Midbrain (tissue), 1 donor: ENCODE measurements at regions not wholly inside any gene's neighbourhood (a gene's known extent, or its start where the extent isn't known, plus 50 kb on each side); places are given as distances from the start of the nearest gene placed in this dataset.
"Not testable (repeated sequence)": the region's sequence is repeated elsewhere in the genome, so short reads cannot be mapped to it uniquely, and the experiment has no call there.

Experiments used
- DNase-seq: peaks from one replicate; lab custom pipeline; 2025; lab: John Stamatoyannopoulos, UW

DNA sequence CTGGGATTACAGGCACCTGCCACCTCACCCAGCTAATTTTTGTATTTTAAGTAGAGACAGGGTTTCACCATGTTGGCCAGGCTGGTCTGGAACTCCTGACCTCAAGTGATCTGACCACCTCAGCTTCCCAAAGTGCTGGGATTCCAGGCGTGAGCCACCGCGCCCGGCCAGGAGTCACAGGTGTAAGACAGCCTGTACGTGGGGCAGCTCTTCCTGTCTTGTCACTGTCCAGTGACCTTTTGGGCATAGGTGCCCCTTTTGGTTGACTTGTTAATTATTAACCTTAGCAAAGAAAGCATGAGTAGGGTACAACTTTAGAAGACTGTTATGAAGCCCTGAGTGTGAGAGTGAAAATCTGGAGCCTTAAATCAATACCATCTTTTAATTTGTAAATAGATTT lies 703.7 kb upstream of the SOX11 start:
- DNase-seq, result not testable (repeated sequence)

DNA sequence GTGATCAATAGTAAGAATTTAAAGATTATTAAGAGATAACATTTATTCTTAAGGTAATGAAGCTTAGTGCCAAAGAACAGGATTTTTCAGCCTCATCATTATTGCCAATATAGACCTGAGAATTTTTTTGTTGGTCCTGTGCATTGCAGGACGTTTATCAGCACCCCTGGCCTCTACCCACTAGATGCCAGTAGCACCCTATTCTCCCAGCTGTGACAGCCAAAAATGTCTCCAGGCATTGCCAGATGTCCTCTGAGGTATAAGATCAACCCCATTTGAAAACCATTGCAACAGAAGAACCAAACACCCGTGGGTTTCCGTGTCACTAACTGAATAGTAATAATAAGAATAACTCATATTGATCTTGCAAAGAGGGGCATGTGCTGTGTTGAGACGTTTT lies 700.0 kb upstream of the SOX11 start:
- no peak for DNase-seq

DNA sequence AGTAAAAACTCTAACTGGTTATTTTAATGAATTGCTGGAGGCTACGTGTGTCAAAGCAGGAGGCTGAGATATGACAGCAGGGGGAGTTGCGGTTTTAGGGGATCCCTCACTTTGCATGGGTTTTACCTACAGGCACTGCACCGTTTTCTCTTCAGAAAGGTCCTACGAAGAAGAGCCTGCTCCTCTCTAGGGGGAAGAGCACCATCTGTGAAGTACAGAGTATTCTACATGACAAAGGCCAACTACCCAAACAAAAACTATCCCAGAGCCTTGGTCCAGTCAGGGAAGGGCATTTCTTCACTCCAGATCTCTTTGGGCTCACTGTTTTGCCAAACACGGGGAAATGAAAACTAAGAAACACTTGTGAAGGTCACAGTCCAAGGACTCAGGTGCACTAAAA lies 696.7 kb upstream of the SOX11 start:
- DNase-seq, result no peak

DNA sequence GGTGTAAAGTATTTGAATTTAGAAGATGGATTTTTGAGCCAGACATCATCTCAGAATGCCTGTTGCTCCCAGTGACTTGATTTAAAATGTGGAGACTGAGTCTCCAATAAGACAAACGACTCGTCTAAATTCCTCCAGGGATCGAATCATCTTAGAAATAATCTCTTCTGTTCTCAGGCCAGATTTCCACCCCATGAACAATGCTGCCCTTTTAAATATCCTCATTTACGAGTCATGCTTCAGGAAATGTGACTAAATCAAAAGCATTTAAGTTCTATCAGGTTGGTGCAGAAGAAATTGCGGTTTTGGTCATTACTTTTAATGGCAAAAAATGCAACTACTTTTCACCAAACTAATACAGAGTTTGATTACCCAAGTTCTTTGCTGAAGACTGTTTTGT lies 684.6 kb upstream of the SOX11 start:
- DNase-seq, result no peak

DNA sequence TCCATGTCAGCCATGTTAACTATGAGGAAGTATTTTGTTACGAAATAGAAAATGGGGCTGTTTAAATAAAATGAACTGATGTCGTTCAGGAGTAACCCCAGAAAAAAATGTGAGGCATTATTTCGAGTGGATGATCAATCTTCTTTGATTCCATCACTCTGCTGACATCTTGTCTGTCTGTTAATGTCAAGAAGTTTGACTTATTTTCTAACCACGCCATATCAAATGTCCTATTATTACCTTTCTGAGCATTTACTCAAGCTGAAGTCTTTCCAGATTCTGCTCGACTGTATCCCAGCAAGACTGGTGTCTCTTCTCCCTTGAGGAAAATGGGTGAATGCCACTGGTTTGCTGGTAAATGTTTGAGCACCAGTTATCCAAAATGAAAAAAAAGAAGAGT lies 672.9 kb upstream of the SOX11 start:
- DNase-seq, result no peak

DNA sequence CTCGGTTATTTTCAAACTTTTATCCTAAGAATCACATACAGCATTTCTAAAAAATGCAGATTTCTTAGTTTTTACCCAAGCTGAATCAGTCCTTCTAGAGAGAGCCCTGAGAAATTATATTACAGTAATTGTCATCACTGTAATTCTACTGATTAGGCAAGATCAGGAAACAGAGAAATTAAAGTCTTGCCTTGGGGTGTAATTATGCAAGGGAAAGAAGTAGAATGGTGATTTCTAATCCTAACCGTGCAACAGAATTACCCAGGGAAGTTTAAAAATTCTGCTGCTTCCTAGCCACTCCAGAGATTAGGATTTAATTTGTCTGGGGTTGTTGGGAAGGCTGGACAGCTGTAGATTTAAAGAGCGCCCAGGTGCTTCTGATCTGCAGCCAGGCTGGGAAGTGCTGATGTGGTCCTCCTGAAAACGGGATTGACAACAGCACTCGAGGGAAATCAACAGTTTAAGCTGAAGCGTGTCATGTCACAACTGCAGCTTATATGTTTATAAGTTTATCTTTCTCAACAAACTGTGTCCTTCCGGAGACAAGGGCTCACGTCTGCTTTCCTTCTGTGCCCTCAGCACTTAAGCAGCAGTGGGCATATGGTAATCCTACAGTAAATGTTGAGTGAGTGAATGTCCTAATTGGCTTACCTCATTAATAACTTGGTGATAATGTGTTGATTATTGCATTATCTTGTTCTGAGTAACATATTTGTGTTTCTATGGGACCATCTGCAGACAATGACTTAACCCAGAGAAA lies 671.9 kb upstream of the SOX11 start:
- DNase-seq, result no peak

DNA sequence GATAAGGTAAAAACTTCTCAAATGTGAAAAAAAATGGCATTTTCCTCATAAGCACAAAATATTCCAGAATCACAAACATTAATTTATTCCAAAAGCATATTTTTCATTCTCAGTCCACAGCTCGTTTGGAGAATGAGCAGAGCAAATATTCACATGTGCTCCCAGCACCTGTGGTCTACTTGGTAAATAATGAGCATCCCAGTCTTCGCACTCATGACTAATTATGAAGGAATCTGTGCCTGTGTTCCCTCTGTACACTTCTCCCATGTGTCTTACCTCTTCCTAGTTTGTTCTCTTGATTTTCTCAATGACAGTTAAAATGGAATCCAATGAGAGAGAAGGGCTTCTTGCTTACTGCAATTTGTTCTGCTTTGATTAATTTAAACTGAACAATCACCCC lies 671.0 kb upstream of the SOX11 start:
- DNase-seq, result no peak

DNA sequence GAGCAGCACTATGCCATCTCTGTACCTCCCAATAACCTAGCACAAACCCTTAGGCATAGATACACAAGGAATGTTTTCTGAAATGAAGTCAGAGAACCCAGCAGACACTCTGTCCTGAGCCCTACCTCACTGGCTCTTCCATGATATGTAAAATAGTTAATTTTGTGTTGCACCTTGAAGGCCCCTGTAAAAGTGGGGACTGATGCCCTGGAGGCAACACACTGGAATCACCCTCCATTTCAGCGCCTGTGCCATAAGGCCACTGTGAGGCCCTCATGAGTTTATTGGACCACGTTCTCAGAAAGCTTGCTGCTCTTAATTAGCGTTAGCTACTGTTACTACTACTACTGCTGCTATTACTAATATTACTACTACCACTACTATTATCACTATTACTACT lies 670.1 kb upstream of the SOX11 start:
- DNase-seq, result no peak

DNA sequence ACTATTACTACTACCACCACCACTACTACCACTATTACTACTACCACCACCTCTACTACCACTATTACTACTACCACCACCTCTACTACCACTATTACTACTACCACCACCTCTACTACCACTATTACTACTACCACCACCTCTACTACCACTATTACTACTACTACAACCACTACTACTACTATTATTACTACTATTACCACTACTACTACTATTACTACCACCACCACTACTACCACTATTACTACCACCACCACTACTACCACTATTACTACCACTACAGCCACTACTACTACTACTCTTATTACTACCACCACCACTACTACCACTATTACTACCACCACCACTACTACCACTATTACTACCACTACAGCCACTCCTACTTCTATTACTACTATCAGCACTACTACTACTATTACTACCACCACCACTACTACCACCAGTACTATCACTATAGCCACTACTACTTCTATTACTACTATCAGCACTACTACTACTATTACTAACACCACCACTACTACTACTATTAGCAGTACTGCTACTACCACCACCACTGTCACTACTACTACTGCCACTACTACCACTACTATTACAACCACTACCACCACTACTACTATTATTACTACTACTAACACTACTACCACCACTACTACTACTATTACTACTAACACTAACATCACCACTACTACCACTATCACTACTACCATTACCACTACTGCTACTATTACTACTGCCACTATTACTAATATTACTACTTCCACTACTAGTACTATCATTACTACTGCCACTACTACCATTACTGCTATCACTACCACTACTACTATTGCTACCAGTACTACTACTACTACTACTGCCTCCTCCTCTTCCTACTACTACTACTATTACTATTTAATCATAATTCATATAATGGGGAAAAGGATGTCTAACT lies 669.2 kb upstream of the SOX11 start:
- not testable (repeated sequence) for DNase-seq

DNA sequence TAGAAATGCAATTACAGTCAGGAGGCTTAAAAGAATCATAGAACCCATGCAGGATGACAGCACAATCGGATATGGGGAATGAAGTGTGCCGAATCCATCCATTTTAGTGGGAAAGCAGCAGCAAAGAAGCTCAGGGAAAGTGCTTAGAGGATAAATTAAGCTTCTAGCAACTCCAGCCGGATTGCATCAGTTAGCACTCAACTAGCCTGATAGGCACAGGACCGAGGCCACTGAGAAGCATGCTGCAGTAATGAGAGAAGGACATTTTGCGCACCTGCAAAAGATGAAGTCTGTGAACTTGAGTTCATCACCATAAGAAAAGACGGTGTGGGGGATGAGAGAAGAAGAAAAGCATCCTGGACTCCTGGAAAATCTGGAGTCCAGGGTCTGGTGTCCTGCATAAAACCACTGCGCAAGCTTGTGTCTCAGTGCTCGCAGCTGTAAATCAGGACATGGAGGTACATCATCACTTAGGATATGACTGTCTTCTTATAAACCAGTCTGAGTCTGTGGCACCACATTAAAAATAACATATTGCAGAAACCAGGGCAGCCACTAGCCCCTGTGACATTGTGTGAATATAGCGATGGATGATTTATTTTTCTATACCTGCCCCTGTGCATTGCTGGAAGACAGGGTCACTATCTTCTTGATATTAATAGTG lies 665.5 kb upstream of the SOX11 start:
- no peak for DNase-seq

DNA sequence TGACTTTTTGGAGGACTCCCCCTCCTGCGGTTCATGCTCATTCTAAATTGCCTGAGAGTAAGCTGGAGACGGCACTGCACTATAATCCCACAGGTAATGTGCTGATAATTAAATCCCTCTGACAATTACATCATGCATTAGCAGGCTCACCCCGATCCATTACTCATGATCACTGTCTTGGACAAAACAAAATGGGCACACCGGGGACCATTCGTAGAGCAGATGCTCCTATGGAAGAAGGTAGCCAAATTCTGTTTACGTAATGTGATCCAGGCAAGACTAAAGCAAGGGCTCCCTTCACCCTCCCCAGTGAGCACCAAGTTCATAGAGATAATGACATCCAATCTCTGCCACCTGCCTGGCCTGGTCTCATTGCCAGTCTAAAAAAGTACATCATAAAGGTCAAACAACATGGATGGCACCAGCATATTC lies 657.1 kb upstream of the SOX11 start:
- DNase-seq, result no peak

DNA sequence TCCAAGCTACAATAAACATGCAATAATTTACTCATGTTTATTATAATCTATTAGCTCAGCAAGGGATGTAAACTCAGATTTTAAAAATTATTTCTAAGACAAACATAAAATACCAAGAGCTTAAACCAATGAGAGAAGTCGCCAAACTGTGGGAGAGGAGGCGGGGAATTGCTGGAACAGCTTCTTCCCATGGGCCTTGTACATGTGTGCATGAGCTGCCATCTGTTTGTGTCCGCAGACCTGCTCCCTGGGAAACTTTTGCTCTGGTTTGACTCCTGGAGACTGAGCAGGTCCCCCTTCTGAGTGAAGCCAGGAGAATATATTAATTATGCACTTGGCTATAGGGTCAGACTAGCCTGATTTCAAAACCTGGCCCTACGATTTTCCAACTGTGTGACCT lies 655.9 kb upstream of the SOX11 start:
- DNase-seq, result no peak

DNA sequence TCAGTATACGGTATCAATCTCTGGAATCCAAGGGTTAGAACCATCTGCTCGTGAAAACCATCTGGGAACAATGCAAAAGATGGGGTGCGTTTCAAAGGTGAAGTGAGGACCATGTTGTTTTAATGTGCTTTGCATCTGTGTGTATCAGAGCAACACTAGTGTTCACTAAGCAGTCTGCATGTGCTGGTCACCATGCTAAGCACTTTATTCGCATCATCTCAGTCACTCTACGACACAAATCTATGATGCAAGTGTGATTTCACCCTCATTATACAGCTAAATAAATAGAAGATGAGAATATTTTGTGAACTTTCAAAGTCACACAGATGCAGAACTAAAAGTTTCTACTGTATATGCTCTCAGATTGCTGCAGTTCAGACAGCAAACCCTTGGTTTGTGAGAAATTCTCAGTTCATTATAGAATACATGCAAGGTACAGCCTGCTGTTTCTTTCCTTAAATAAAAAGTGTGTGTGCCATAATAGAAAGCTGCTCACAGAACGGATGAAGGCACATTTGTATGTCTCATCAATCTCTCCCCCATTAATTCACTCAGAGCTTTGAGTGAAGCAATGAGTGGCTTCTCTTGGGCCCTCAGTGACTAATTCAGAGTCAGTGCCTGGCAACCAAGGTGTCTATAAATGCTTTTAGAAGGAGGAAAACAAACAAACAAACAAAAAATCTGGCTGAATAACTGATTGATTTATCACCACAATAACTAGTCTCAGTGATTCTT lies 652.8 kb upstream of the SOX11 start:
- no peak for DNase-seq

DNA sequence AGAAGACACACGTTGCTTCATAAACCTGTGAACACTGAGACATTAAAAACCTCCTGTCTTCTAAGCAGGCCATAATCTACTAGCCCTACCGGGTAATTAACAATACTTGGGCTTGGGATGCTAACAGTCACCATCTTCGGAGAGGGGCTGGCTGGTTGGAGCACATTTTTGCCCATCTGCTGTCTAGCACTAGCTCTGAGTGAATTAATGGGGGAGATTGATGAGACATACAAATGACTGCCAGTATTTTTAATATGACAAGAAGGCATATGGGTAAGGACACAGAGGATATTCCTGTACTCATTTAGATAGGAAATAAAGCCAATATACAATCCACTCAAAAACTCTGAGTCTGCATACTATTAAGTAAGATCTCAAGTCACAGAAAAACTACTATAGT lies 651.6 kb upstream of the SOX11 start:
- DNase-seq, result no peak

DNA sequence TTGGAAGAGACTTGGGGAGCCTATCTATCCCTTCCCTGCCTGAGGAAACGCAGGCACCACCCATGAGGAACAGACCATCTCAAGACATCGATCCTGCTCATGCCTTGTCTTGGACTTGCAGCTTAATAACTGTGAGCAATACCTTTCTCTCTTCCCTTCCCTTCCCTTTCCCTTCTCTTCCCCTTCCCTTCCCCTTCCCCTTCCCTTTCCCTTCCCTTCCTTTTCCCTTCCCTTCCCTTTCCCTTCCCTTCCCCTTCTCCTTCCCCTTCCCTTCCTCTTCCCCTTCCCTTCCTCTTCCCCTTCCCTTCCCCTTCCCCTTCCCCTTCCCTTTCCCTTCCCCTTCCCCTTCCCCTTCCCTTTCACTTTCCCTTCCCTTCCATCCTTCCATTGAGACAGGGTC lies 650.7 kb upstream of the SOX11 start:
- no peak for DNase-seq

DNA sequence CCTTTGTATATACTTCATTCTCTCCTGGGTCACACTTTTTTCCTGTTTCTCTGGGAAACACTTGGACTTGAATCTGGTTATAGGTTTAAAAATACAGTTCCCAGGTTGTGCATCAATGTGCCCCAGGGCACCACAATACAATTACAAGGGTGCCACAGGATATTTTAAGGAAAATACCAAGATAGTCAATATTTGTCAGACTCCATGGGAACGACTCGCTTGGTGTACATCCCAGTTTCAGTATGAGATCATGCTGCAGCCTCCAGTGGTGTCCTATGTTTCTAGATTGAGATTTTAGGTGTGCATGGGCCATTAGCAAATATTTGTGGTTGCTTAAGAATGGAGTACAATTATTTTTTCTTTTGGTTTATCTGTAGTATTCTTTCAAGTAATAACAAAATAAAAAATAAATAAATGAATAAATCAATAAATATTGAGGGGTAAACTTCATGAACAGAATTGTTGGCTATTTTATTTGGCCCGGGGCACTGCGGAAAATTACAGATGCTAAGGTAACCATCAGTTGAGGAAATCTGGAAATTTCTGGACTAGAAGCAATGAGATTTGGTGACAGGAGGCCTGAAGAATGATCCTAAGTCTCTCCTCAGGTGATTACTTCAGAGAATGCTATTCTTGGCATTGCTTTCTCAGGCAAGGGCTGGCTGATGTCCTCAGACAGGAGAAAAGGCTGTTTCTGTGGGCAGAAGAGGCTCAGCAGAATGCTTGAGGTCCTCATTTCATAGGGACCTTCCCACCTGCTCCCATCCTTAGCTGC lies 649.3 kb upstream of the SOX11 start:
- no peak for DNase-seq

DNA sequence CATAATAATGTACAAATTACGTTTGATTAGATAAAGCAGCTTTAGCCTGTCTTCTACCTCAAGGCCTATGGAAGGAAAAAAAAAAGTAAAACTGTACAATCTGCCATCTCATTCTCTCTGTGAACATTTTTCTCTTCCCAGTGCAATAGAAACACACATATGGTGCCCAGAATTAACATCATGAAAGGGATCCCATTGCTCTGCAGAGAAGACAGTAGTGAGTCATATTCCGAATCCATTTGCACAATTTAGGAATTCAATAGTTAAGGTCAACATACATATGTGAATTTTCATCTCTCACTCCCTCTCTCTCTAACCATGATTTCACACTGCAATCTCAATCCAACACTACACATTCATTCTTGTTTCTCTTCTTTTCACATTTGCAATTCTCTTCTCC lies 640.9 kb upstream of the SOX11 start:
- no peak for DNase-seq

DNA sequence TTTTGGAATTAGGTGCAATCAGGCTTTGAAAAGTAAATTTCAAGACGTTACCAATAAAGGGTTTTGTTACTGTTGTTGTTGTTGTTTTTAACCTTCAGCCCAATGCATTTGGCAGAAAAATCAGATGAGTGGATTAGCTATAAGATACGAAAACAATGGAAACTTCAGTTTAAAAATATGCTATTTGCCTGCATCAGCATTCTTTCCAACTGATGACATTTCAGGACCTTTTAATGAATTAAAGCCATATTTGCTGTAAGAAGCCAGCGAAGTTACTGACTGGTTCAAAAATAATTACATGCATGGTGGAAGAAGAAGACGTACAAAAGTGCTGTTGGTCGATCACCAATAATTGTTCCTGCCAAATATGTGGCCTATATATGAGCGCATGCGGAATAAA lies 639.3 kb upstream of the SOX11 start:
- DNase-seq, result no peak

DNA sequence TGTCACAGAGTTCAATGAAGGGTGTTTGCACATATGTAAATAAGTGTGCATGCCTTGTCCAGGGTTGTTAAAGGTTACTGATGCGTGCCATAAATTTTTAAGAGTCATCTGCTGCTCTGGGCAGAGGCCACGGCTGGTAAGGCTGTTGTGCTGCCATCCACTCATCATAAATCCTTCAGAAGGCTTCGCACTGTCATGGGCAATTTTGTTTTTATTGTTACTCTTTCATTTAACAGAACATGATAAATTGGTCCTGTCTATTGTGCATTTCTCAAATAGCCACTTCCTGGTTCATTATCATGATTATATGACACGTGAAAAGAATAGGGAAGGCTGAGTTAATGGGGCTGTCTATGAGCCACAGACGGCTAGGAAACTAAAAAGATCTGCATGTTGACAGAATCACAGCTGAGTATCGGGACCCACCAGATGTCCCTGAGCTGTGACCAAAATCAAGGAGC lies 634.3 kb upstream of the SOX11 start:
- no peak for DNase-seq

DNA sequence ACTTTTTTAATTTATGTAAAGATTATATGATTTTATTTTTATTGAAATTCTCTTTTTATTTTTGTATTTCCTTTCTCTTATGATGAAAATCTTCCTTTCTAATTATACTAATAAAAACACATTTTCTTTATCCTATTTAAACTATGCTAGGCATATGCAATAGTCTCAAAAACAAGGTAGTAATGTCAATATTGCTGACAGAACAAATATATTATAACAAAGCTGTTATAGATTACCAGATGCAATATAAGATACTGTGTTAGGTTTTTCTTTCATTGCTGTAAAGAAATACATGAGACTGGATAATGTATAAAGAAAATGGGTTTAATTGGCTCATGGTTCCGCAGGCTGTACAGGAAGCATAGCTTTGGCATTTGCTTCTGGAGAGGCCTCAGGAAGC lies 631.2 kb upstream of the SOX11 start:
- DNase-seq, result no peak

DNA sequence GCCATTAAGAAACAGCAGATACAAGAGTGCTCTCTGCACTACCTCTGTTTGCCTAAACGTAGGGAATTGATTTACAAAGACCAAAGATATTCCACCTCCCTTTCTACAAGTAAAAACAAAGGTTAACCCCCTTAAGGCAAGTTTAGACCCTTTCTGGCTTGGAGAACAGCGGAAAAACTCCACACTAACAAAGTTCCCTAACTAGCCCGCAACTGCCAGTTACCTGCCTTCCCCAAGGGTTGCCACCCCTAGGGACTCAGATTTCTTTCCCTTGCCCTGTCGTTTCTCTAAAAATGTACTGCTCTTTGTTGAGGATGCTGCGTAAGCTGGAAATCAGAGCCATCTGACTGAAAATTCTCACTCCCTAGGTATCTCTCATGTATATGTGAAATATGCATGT lies 627.5 kb upstream of the SOX11 start:
- DNase-seq, result no peak
